ENCODE measurements at regions not wholly inside any gene's neighbourhood (a gene's known extent, or its start where the extent isn't known, plus 50 kb on each side); places are given as distances from the start of the nearest gene placed in this dataset.

DNA sequence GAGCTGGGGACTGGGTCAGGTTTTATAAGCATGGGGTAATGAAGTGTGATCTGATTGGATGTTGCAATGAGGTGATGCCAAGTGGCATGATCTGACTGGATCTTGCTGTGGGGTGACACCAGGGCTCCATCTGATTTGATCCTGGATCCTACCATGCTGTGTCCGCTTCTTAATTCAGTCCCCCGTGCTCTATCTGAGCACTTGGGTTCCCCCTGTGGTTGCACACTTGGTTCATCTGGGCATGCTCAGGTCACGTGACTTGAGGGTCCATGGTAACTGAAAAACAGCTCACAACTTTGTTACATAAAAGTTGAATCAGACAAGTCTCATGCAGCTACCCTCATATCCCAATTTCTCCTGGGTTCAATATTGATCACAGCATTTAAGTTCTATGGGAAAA, 448.6 kb upstream of the NRP1 start:
- no peak for FAIRE-seq
- no peaks in the 10 kb centered on the region for H3K9me3 ChIP-seq
- DNase-seq = no peak
- no peak for ATAC-seq
- intact Hi-C loops (cut with DNase I) = no loop called here
- no peaks in the 10 kb centered on the region for H3K36me3 ChIP-seq
- no peaks in the 10 kb centered on the region for H3K27me3 ChIP-seq
- H3K4me1 ChIP-seq = no peaks in the 10 kb centered on the region
- 82 to 88% methylated on average over 3 of the region's 3 CpGs for WGBS, 2 donors
- TF ChIP-seq, protein P1, sequence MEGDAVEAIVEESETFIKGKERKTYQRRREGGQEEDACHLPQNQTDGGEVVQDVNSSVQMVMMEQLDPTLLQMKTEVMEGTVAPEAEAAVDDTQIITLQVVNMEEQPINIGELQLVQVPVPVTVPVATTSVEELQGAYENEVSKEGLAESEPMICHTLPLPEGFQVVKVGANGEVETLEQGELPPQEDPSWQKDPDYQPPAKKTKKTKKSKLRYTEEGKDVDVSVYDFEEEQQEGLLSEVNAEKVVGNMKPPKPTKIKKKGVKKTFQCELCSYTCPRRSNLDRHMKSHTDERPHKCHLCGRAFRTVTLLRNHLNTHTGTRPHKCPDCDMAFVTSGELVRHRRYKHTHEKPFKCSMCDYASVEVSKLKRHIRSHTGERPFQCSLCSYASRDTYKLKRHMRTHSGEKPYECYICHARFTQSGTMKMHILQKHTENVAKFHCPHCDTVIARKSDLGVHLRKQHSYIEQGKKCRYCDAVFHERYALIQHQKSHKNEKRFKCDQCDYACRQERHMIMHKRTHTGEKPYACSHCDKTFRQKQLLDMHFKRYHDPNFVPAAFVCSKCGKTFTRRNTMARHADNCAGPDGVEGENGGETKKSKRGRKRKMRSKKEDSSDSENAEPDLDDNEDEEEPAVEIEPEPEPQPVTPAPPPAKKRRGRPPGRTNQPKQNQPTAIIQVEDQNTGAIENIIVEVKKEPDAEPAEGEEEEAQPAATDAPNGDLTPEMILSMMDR (IDR thresholded peaks at IDR 0.05) = no peak
- H3K27ac ChIP-seq = no peak overlapping the region
- no peak overlapping the region for H3K4me3 ChIP-seq

DNA sequence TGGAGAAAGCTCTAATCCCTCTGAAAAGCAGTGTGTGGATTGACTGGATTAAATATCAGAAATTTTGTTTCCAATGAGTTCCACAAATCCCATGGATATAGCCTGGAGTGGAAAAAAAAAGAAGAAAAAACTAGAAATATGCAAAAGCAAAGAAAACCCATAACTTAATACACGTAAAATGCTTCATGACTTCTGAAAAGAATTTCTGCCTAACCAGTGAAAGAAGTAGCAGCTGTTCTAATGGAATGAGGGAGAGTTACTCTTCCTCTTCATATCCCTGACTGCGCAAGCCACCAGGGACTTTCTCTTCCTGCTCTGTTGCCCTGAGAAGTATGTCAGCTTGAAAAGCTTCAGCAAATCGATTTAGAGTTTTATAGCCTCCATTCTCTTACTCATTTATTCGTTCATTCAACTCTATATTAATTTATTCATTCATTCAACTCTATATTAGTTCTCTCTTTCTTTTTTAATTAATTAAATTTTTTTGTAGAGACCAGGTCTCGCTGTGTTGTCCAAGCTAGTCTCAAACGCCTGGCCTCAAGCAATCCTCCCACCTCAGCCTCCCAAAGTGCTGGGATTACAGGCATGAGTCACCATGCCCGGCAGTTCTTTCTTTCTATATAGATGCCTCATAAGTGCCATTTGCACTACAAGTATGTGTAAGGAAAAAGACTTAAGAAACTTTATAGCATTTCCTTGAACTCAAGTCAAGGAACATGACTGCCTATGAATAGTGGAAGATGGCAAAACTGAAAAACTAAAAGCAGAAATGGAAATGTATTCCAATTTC, 447.3 kb upstream of the NRP1 start:
- ATAC-seq = no peak
- 79 to 83% methylated on average over 7 of the region's 7 CpGs for WGBS, 2 donors
- H3K27ac ChIP-seq = no peak overlapping the region

DNA sequence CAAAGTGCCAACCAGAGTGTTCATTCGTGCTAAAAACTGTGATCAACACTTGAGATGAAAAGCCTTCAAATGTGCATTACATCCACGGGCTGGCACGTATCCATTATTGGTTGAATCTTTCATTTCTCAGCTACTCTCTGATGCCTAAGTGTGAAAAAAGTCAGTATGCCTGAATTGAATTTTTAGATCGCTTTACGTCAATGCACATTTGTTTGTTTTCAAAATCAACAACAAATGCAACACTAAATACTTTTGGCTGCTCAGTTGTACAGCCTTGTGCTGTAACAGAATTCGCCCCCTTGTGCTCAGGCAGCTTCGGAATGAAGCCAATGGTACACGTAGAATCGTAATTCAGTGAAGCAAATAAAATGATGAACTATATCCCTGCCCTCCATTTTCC, 446.5 kb upstream of the NRP1 start:
- ATAC-seq = no peak
- WGBS, 2 donors = 79 to 81% methylated on average over 9 of the region's 9 CpGs

More for the DNA sequence above, 447.3 kb upstream of the NRP1 start:
- no peak overlapping the region for H3K4me3 ChIP-seq
- no peaks in the 10 kb centered on the region for H3K36me3 ChIP-seq
- H3K27me3 ChIP-seq = no peaks in the 10 kb centered on the region
- H3K9me3 ChIP-seq = no peaks in the 10 kb centered on the region
- intact Hi-C loops (cut with DNase I) = no loop called here
- FAIRE-seq (no peak), DNase-seq (no peak)
- TF ChIP-seq, protein P1 (IDR thresholded peaks at IDR 0.05) = no peak
- no peaks in the 10 kb centered on the region for H3K4me1 ChIP-seq

DNA sequence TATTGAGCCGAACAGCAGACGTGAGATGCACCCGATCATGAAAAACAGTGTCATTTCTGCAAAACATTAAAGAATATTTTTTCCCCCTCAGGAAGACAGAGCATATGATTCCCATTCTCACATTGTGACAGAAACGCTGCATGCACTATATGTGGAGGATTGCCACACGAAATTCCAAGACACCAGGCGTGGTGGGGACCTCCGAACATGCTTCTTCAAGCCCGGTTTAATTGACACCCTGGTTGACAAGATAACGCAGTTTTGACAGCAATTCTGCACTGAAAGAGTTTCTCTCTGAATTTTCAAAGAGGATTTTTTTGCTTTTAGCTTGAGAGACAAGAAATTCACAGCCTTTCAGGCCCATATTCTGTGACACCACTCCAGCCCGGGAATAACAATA, 442.8 kb upstream of the NRP1 start:
- Histone ChIP-seq H3K27me3 (no peaks in the 10 kb centered on the region), H3K4me1 (no peaks in the 10 kb centered on the region), H3K27ac (no peak overlapping the region), H3K9me3 (no peaks in the 10 kb centered on the region), H3K4me3 (no peak overlapping the region), H3K36me3 (no peaks in the 10 kb centered on the region)
- intact Hi-C loops (cut with DNase I) = no loop called here
- FAIRE-seq = no peak
- TF ChIP-seq, protein P1 (IDR thresholded peaks at IDR 0.05) = no peak
- no peak for ATAC-seq
- DNase-seq = no peak
- 88 to 89% methylated on average over 10 of the region's 10 CpGs for WGBS, 2 donors

More for the DNA sequence above, 446.5 kb upstream of the NRP1 start:
- H3K27ac ChIP-seq = no peak overlapping the region
- no peak overlapping the region for H3K4me3 ChIP-seq
- intact Hi-C loops (cut with DNase I) = no loop called here
- H3K4me1 ChIP-seq = no peaks in the 10 kb centered on the region
- FAIRE-seq (no peak), DNase-seq (no peak)
- no peaks in the 10 kb centered on the region for H3K27me3 ChIP-seq
- H3K9me3 ChIP-seq = no peaks in the 10 kb centered on the region
- H3K36me3 ChIP-seq = no peaks in the 10 kb centered on the region
- TF ChIP-seq, protein P1 (IDR thresholded peaks at IDR 0.05) = no peak

DNA sequence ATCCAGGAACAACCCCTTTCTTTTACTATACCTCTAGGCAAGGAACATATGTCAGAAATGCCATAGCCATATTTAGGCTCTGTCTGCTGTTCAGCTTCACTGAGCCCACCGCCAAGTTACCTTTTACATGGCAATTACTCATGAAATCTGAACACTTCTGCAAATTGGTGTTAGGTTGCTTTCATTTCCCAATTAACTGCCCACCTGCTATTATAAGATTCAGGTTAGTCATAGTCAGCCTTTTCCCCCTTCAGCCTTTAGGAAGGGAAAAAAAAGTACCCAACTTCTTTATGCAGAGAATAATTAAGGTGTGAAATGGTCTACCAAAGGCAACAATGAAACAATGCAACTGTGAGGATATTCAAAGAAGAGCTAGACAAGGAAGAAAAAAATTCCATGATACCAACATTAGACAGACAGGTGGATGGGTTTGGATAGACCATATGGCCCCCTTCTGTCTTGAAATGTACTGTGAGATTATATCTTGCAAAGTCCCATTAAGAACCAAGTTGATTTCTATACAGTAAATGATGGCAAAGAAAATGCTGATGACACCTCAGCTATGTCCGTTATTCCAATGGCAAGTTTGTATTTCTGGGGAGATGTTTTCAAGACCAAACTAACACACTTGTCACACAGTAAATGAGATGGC, 442.1 kb upstream of the NRP1 start:
- no peak for ATAC-seq
- no peaks in the 10 kb centered on the region for H3K4me1 ChIP-seq

More for the DNA sequence above, 442.1 kb upstream of the NRP1 start:
- intact Hi-C loops (cut with DNase I) = no loop called here
- TF ChIP-seq, protein P1 (IDR thresholded peaks at IDR 0.05) = no peak
- Histone ChIP-seq H3K9me3 (no peaks in the 10 kb centered on the region), H3K27me3 (no peaks in the 10 kb centered on the region), H3K4me3 (no peak overlapping the region), H3K36me3 (no peaks in the 10 kb centered on the region), H3K27ac (no peak overlapping the region)
- FAIRE-seq = no peak
- no peak for DNase-seq
- 89 to 91% methylated on average over 2 of the region's 2 CpGs for WGBS, 2 donors
